Skeletal muscle tissue (tissue), 3 donors: ENCODE measurements at regions not wholly inside any gene's neighbourhood (a gene's known extent, or its start where the extent isn't known, plus 50 kb on each side); places are given as distances from the start of the nearest gene placed in this dataset.

ENCODE experiments used
- H3K27ac ChIP-seq: one replicate; pipeline ENCODE4 v1.7.0; 2013; ENCODE audit warnings: mild to moderate bottlenecking, low read depth, low read length, inconsistent platforms
- H3K27me3 ChIP-seq, 3 donors: one replicate each; pipeline ENCODE4 v1.7.0; 2013; ENCODE audit warnings: low read length in 3 of 3; ENCODE audit not compliant: control insufficient read depth in 3 of 3, insufficient read depth in 3 of 3
- H3K36me3 ChIP-seq, 3 donors: one replicate each; pipeline ENCODE4 v1.7.0; 2013; ENCODE audit warnings: low read length in 3 of 3; ENCODE audit not compliant: control insufficient read depth in 3 of 3, insufficient read depth in 3 of 3
- H3K4me1 ChIP-seq, 3 donors: one replicate each; pipeline ENCODE4 v1.7.0; 2013; ENCODE audit warnings: low read length in 3 of 3, mild to moderate bottlenecking in 3 of 3; ENCODE audit not compliant: control insufficient read depth in 3 of 3, insufficient read depth in 3 of 3
- H3K4me3 ChIP-seq, 3 donors: one replicate each; pipeline ENCODE4 v1.7.0; 2013; ENCODE audit warnings: low read length in 3 of 3
- H3K9ac ChIP-seq, 3 donors: one replicate each; pipeline ENCODE4 v1.7.0; 2013; ENCODE audit warnings: low read length in 3 of 3, mild to moderate bottlenecking in 3 of 3, moderate library complexity in 2 of 3, low read depth in 1 of 3
- H3K9me3 ChIP-seq, 3 donors: one replicate each; pipeline ENCODE4 v1.7.0; 2013; ENCODE audit warnings: low read length in 3 of 3; ENCODE audit not compliant: control insufficient read depth in 3 of 3
- donor health status: Osteomylitis.

GRCh38 chr22:47847131-47847890 is 1084.9 kb downstream of the TBC1D22A start:
- Histone ChIP-seq H3K27ac (no peak overlapping the region), H3K4me1 (no peaks in the 10 kb centered on the region), H3K4me3 (no peak overlapping the region), H3K9ac (no peak overlapping the region), H3K36me3 (no peaks in the 10 kb centered on the region), H3K27me3 (peaks cover 0 to 28% (median 15%) of the 10 kb centered on the region in 3 donors), H3K9me3 (no peaks in the 10 kb centered on the region)

- no peaks in the 10 kb centered on the region for H3K9me3 ChIP-seq
- peaks cover 3 to 33% (median 15%) of the 10 kb centered on the region in 3 donors for H3K27me3 ChIP-seq
- H3K4me3 ChIP-seq: no peak overlapping the region
- H3K4me1 ChIP-seq: no peaks in the 10 kb centered on the region
- no peak overlapping the region for H3K9ac ChIP-seq
- no peak overlapping the region for H3K27ac ChIP-seq
- no peaks in the 10 kb centered on the region for H3K36me3 ChIP-seq
Measured at GRCh38 chr22:47846206-47846605, 1083.8 kb downstream of the TBC1D22A start.

GRCh38 chr22:47842119-47842518 is 1079.7 kb downstream of the TBC1D22A start:
- H3K4me3 ChIP-seq: no peak overlapping the region
- H3K9me3 ChIP-seq: no peaks in the 10 kb centered on the region
- H3K27ac ChIP-seq: no peak overlapping the region
- no peak overlapping the region for H3K9ac ChIP-seq
- no peaks in the 10 kb centered on the region for H3K36me3 ChIP-seq
- no peaks in the 10 kb centered on the region for H3K4me1 ChIP-seq
- peaks cover 3 to 29% (median 8%) of the 10 kb centered on the region in 3 donors for H3K27me3 ChIP-seq

- Histone ChIP-seq H3K9ac (no peak overlapping the region), H3K27me3 (peaks cover 3 to 29% (median 8%) of the 10 kb centered on the region in 3 donors)
Measured at GRCh38 chr22:47841156-47841555, 1078.7 kb downstream of the TBC1D22A start.

GRCh38 chr22:47839595-47840227 is 1077.3 kb downstream of the TBC1D22A start:
- H3K27ac ChIP-seq: no peak overlapping the region
- H3K36me3 ChIP-seq: no peaks in the 10 kb centered on the region
- no peak overlapping the region for H3K9ac ChIP-seq
- H3K4me3 ChIP-seq: no peak overlapping the region
- no peaks in the 10 kb centered on the region for H3K9me3 ChIP-seq
- no peaks in the 10 kb centered on the region for H3K4me1 ChIP-seq
- H3K27me3 ChIP-seq: peaks cover 3 to 23% (median 8%) of the 10 kb centered on the region in 3 donors

More at GRCh38 chr22:47841156-47841555, 1078.7 kb downstream of the TBC1D22A start:
- Histone ChIP-seq H3K4me1 (no peaks in the 10 kb centered on the region), H3K36me3 (no peaks in the 10 kb centered on the region), H3K27ac (no peak overlapping the region), H3K9me3 (no peaks in the 10 kb centered on the region), H3K4me3 (no peak overlapping the region)

- Histone ChIP-seq H3K9me3 (no peaks in the 10 kb centered on the region), H3K9ac (no peak overlapping the region), H3K4me3 (no peak overlapping the region), H3K27me3 (peaks cover 3 to 28% (median 5%) of the 10 kb centered on the region in 3 donors), H3K36me3 (no peaks in the 10 kb centered on the region), H3K4me1 (no peaks in the 10 kb centered on the region), H3K27ac (no peak overlapping the region)
Measured at GRCh38 chr22:47837703-47838102, 1075.3 kb downstream of the TBC1D22A start.

- Histone ChIP-seq H3K4me3 (no peak overlapping the region), H3K9ac (no peak overlapping the region), H3K27ac (no peak overlapping the region), H3K9me3 (no peaks in the 10 kb centered on the region), H3K4me1 (no peaks in the 10 kb centered on the region), H3K36me3 (no peaks in the 10 kb centered on the region), H3K27me3 (peaks cover 1 to 23% (median 5%) of the 10 kb centered on the region in 3 donors)
Measured at GRCh38 chr22:47836957-47837356, 1074.5 kb downstream of the TBC1D22A start.

- Histone ChIP-seq H3K27ac (no peak overlapping the region), H3K9ac (no peak overlapping the region), H3K4me1 (no peaks in the 10 kb centered on the region), H3K4me3 (no peak overlapping the region), H3K36me3 (no peaks in the 10 kb centered on the region), H3K27me3 (peaks cover 0 to 23% (median 5%) of the 10 kb centered on the region in 3 donors), H3K9me3 (no peaks in the 10 kb centered on the region)
Measured at GRCh38 chr22:47835726-47836125, 1073.3 kb downstream of the TBC1D22A start.

GRCh38 chr22:47826016-47826415 is 1063.6 kb downstream of the TBC1D22A start:
- H3K4me1 ChIP-seq: no peaks in the 10 kb centered on the region
- no peaks in the 10 kb centered on the region for H3K27me3 ChIP-seq
- no peaks in the 10 kb centered on the region for H3K36me3 ChIP-seq
- H3K27ac ChIP-seq: no peak overlapping the region
- H3K9ac ChIP-seq: no peak overlapping the region
- no peaks in the 10 kb centered on the region for H3K9me3 ChIP-seq
- H3K4me3 ChIP-seq: no peak overlapping the region

- Histone ChIP-seq H3K4me1 (no peaks in the 10 kb centered on the region), H3K27me3 (peaks cover 0 to 4% (median 0%) of the 10 kb centered on the region in 3 donors), H3K27ac (no peak overlapping the region), H3K9ac (no peak overlapping the region), H3K9me3 (peaks cover 0 to 2% (median 0%) of the 10 kb centered on the region in 3 donors), H3K4me3 (no peak overlapping the region), H3K36me3 (no peaks in the 10 kb centered on the region)
Measured at GRCh38 chr22:47822422-47822821, 1060.0 kb downstream of the TBC1D22A start.
